ENCODE measurements at regions not wholly inside any gene's neighbourhood (a gene's known extent, or its start where the extent isn't known, plus 50 kb on each side); places are given as distances from the start of the nearest gene placed in this dataset.

GRCh38 chr7:45294559-45294958 lies 137.0 kb downstream of the RAMP3 start:
- no peak for TF ChIP-seq CTCF (optimal IDR thresholded peaks at IDR 0.05 in 1 of 3, IDR thresholded peaks at IDR 0.05 in 1 of 3, conservative IDR thresholded peaks at IDR 0.05 in 1 of 3; ENCODE audit: extremely low read depth in 1 of 3, insufficient read depth in 2 of 3, low read length in 3 of 3)
- no peak for TF ChIP-seq EZH2 (IDR thresholded peaks at IDR 0.05; ENCODE audit: low read length)

Data from keratinocyte (primary cell).